T-helper 2 cell (primary cell): ENCODE measurements at regions not wholly inside any gene's neighbourhood (a gene's known extent, or its start where the extent isn't known, plus 50 kb on each side); places are given as distances from the start of the nearest gene placed in this dataset.

Source experiments
- DNase-seq, 5 experiments: peaks; one replicate each; pipeline versions ENCODE4 v3.0.0 to v3.0.0-alpha.2; 2012 to 2022

GRCh38 chr2:30310371-30310770 is 79.0 kb downstream of the LBH start:
- DNase-seq: no peak

GRCh38 chr2:30310955-30311354 is 79.6 kb downstream of the LBH start:
- no peak for DNase-seq

DNA sequence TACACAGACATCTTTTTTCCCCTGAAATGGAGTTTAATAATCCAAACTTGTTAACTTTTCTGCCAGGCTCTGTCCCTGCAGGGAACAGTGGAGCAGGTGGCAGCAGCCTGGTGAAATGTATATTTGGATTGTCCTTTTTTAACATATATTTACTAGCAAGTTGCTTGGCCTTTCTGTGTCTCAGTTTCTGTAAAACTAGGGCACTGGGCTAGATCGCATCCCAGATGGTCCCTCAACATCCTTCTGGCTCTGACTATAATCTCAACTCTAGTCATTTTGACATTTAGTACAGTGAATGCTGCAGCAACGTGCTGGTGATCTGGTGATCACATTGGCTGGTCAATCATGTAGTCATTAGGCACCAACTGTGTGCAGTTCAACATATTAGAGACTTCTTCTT is 80.4 kb downstream of the LBH start:
- no peak for DNase-seq

DNA sequence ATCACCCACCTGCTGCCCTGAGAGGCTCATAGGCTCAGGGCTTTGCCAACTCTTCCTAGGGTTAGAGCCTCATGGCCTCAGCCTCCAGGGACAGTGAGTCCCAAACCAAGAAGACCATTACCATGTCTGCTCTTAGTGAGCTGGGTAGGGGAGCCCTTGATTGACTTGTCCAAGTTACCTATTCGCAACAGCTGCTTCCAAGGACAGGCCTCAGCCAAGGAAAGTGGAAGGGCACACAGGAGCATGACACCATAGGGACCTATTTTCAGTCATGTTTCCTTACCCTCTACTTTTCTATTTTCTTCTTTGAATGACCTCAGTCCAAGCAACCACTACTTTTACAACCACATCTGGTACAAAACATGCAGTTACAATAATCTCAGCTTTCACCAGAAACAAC is 81.6 kb downstream of the LBH start:
- DNase-seq: no peak

DNA sequence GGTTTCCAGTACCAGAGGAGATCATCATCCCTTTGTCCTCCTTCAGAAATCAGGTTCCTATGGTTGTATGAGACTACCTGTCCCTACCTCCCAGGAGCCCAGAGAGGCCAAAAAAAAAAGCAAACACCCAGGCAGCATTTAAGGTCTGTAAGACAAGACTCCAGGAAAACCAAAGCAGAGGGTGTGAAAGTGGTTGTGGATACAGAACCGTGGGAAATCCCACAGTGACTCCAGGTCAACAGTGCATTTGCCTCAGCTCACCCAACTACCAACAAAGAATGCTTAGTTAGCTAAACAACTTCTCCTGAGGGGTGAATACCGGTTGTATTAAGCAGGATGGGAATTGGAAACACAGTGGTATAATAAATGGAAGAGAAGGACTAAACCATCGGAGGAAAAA is 83.6 kb downstream of the LBH start:
- peak in 1 of 5 experiments; percentile 34 for DNase-seq

DNA sequence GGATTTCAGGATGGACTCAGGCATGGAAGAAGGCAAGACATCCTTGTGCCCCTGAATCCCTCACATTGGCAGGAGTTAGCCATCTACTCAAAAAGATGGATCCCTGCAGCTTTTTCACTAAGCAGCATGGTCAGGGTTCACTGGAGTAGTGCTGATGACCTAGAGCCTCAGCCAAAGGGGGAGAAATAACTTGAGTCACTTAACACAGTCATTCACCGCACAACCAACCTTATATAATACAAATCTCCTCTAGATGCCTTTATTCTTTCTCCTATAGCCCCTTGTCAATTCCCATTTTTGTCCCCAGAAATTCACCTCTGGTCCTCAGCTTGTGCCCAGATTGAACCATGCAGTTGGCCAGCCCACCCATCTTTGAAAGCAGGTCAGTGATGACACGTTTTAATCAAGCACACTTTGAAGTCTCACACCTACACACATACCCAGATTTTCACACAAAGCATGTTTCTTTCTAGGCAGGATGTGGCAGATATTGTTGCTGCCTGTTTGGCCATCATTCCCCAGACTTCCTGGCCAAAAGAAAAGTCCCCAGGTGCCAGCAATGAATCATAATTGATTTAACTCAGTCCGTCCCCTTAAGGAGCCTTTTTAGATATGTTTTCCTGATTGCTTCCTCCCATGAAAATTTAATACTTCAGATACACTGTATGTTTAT is 84.2 kb downstream of the LBH start:
- peak in 2 of 5 experiments; percentile 34 to 78 for DNase-seq

DNA sequence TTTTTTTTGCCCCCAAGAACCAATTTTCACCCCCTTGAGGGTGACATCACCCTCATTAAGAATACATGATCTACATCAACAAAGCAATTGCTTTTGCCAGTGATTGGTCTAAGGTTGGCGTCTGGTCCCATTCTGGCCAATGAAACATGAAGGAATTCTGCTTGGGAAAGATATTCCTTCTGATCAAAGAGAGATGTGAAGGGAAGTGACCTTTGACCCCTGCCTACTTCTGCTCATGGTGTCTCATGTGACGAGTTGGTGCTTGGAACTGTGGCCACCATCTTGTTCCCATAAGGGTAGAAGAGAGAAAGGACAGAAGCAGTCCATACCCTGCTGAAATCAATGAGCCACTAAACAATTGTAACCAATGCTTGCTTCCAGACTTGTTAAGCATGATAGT is 85.1 kb downstream of the LBH start:
- no peak for DNase-seq

DNA sequence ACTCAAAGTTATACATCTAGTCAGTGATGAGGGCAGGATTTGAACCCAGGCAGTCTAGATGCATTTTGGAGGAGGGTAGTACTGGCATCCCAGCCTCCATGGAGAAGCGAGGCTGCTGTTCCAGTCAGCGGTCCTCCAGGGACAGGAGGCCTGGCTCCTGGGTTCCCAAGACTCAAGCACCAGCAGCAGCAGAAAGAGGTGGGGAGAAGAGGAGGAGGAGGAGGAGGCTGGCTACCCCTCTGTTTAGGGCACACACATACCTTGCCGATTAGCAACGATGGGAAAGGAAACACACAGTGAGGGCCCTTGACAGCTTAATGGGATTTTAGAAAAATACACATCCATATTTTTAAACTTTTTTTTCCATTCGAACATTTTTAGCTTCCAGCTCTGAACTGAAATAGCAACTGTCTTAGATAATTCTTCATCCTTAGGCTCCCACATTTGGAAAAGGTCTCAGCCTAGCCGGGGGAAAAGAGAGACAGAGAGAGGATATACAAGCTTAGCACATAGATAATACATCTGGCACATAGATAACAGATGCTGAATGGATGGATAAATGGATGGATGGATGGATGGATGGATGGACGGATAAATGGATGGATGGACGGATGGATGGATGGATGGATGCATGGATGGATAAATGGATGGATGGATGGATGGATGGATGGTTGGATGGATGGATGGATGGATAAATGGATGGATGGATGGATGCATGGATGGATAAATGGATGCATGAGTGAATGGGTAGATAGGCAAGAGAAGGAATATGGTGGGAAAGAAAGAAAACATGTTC is 87.9 kb downstream of the LBH start:
- no peak for DNase-seq

DNA sequence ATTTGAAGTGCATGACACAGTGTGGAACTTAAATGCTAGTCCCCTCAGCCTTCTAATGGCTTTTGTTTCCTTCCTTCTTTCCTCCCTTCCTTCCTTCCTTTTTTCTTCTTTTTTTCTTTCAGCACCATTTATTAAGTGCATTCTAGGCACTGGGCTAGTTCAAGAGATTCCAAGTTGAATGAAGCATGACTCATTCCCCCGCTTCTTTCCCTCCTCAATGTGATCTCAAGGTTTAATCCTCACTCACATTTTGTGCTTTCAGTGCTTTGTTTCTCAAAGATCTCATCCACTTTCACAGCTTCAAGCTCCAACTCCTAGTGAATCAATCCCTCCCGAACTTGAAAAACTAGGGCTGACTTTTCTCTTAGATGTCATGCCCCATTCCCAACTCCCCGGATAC is 90.1 kb downstream of the LBH start:
- DNase-seq: no peak

GRCh38 chr2:30323499-30323898 is 92.2 kb downstream of the LBH start:
- no peak for DNase-seq

GRCh38 chr2:30324245-30324908 is 93.0 kb downstream of the LBH start:
- DNase-seq: no peak

GRCh38 chr2:30325600-30326328 is 94.4 kb downstream of the LBH start:
- no peak for DNase-seq

DNA sequence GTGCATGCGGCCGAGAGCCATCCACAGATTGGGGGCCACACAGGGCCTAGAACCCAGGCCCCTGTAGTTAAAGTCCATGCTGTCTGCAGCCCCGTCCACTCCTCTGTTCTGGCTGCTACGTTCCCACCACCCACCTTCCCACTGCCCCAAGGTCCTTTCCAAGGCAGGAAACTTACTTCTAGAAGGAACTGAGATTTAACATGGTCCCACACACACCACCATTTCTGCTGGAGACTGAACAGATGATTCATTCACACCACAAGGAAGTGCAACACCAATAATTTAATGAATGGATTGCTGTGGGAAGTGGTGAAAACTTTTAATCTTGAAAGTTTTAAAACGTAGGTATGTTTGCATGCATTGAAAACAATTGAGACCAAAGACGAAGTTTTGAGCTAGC is 95.2 kb downstream of the LBH start:
- no peak for DNase-seq

DNA sequence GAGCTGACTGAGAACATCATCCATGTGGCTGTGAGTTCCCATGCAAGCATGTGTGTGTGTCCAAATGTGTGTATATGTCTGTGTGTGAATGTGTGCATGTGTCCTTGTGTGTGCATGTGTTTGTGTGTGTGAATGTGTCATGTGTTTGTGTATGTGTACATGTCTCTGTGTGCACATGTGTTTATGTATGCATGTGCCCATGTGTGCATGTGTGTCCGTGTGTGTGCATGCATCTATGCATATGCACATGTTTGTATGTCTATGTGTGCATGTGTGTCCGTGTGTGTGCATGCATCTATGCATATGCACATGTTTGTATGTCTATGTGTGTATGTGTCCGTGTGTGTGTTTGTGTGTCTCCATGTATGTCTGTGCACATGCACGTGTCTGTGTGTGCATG is 99.7 kb downstream of the LBH start:
- no peak for DNase-seq

GRCh38 chr2:30331869-30332268 is 100.5 kb downstream of the LBH start:
- no peak for DNase-seq

GRCh38 chr2:30332791-30333453 is 101.6 kb downstream of the LBH start:
- peak in 2 of 5 experiments; percentile 24 to 30 for DNase-seq

- peak in 1 of 5 experiments; percentile 44 for DNase-seq
Measured at GRCh38 chr2:30334762-30335363, 103.5 kb downstream of the LBH start.

DNA sequence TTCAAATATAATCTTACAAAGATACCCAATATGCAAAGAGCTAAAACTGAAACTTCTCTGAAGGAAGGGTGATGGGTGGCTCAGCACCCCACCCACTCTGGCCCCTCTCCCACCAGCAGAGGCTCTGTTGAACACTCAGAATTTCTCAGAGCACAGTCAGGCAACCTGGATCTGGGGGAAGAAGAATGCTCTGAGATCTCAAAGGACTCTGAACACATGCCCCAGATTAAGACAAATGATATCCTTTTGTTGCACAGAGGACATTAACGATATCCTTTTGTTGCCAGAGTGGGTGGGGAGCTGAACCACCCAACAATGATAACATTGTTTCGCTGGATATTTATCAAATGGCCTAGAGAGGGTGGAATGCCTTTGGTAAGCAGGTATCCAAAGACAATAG is 104.8 kb downstream of the LBH start:
- DNase-seq: peak in 1 of 5 experiments; percentile 33

GRCh38 chr2:30336978-30337841 is 105.9 kb downstream of the LBH start:
- DNase-seq: peak in 3 of 5 experiments; percentile 7 to 94 (median 59)

- DNase-seq: no peak
Measured at GRCh38 chr2:30338475-30338874, 107.1 kb downstream of the LBH start.

- DNase-seq: no peak
Measured at GRCh38 chr2:30339071-30339470, 107.7 kb downstream of the LBH start.
